Endothelial cell of umbilical vein (primary cell): ENCODE measurements at regions not wholly inside any gene's neighbourhood (a gene's known extent, or its start where the extent isn't known, plus 50 kb on each side); places are given as distances from the start of the nearest gene placed in this dataset.

ENCODE experiments used
- BruUV-seq: library from RNA; stranded (reverse); fragments of 400-500 nt; replicated peaks from 2 replicates; lab custom pipeline; 2021; lab: Mats Ljungman, UMichigan
- CTCF ChIA-PET: fragments of 300-600, 350-600 bp; sonication (Branson Sonifier 250); formaldehyde crosslinking; loops from one replicate; lab custom pipeline; 2021; ENCODE audit warnings: antibody characterized with exemption, inconsistent platforms; lab: Charles Lee
- POLR2A ChIA-PET: fragments of 300-600, 350-600 bp; sonication (Branson Sonifier 250); formaldehyde crosslinking; loops from one replicate; lab custom pipeline; 2021; ENCODE audit warnings: antibody characterized with exemption, inconsistent platforms; lab: Charles Lee
- DNase-seq: peaks from one replicate; pipeline ENCODE4 v3.0.0-alpha.2; 2011; ENCODE audit warnings: low read depth, low spot score
- FAIRE-seq: peaks from 2 replicates; lab custom pipeline; 2011; peaks lifted over from hg19 to GRCh38; lab: Jason Lieb, UNC
- H2AFZ ChIP-seq: 2 replicates; pipeline ENCODE4 v1.6.0; 2012; ENCODE audit warnings: low read depth, low read length, control low read depth, inconsistent platforms
- H3K27ac ChIP-seq: 2 replicates; pipeline ENCODE4 v1.5.1; 2011; ENCODE audit warnings: low read depth, mild to moderate bottlenecking, control low read depth, low read length, moderate library complexity; ENCODE audit not compliant: insufficient read depth
- H3K27me3 ChIP-seq, 2 experiments: 2 replicates each; pipeline versions ENCODE4 v1.6.0 to v1.6.1; 2011; ENCODE audit warnings: low read length in 2 of 2, mixed read lengths in 1 of 2; ENCODE audit not compliant: control insufficient read depth in 2 of 2, insufficient read depth in 2 of 2
- H3K36me3 ChIP-seq, 2 experiments: 2 replicates in 1 of 2; 3 replicates in 1 of 2; pipeline ENCODE4 v1.5.1; 2011; ENCODE audit warnings: low read length in 2 of 2, mild to moderate bottlenecking in 1 of 2, moderate library complexity in 1 of 2; ENCODE audit not compliant: control insufficient read depth in 2 of 2, insufficient read depth in 2 of 2; ENCODE audit errors: extremely low read depth in 1 of 2
- H3K4me1 ChIP-seq: 3 replicates; pipeline ENCODE4 v1.5.1; 2011; ENCODE audit warnings: mild to moderate bottlenecking, low read length; ENCODE audit not compliant: control insufficient read depth, insufficient read depth; ENCODE audit errors: extremely low read depth
- H3K4me2 ChIP-seq: 2 replicates; pipeline ENCODE4 v1.6.1; 2011; ENCODE audit warnings: low read length, control low read depth, mixed read lengths; ENCODE audit not compliant: insufficient read depth
- H3K4me3 ChIP-seq, 3 experiments: fragments of 200-600 bp in 1 of 3; sonication (generic), shearing (Covaris generic) in 1 of 3; replicated peaks in 1 of 3; 2 replicates each; pipeline ENCODE4 v1.5.1; 2011 to 2016; ENCODE audit warnings: control low read depth in 3 of 3, low read length in 3 of 3, mild to moderate bottlenecking in 2 of 3, inconsistent platforms in 1 of 3, low read depth in 1 of 3, moderate library complexity in 1 of 3; ENCODE audit not compliant: insufficient read depth in 1 of 3
- H3K79me2 ChIP-seq: 2 replicates; pipeline ENCODE4 v1.6.0; 2012; ENCODE audit warnings: low read length, inconsistent platforms; ENCODE audit not compliant: control insufficient read depth, insufficient read depth
- H3K9ac ChIP-seq: replicated peaks from 2 replicates; pipeline ENCODE3; 2011; ENCODE audit warnings: low read length, control low read depth; ENCODE audit not compliant: insufficient read depth; ENCODE audit errors: extremely low read depth
- H3K9me1 ChIP-seq: replicated peaks from 3 replicates; pipeline ENCODE4 v1.6.0; 2011; ENCODE audit warnings: mild to moderate bottlenecking, low read length; ENCODE audit not compliant: control insufficient read depth, insufficient read depth; ENCODE audit errors: extremely low read depth
- H3K9me3 ChIP-seq: replicated peaks from 2 replicates; pipeline ENCODE4 v1.5.1; 2012; ENCODE audit warnings: low read length, inconsistent platforms; ENCODE audit not compliant: control insufficient read depth, insufficient read depth
- H4K20me1 ChIP-seq: replicated peaks from 2 replicates; pipeline ENCODE3; 2011; ENCODE audit warnings: mild to moderate bottlenecking, low read length; ENCODE audit not compliant: control insufficient read depth, insufficient read depth; ENCODE audit errors: extremely low read depth
- EZH2 ChIP-seq: IDR thresholded peaks from 2 replicates; pipeline ENCODE4 v1.6.1; 2012; ENCODE audit warnings: borderline replicate concordance, low read depth, mild to moderate bottlenecking, moderate library complexity, low read length, inconsistent platforms; ENCODE audit not compliant: severe bottlenecking
- FOS ChIP-seq: IDR thresholded peaks from 2 replicates; pipeline ENCODE4 v1.6.1; 2011; ENCODE audit warnings: mild to moderate bottlenecking, low read length, moderate library complexity, borderline replicate concordance; ENCODE audit not compliant: insufficient read depth
- GATA2 ChIP-seq: IDR thresholded peaks from 2 replicates; pipeline ENCODE4 v1.7.0; 2011; ENCODE audit warnings: low read depth, mild to moderate bottlenecking, moderate library complexity, mixed read lengths, low read length; ENCODE audit not compliant: insufficient read length, insufficient read depth
- JUN ChIP-seq: IDR thresholded peaks from 2 replicates; pipeline ENCODE4 v1.6.1; 2011; ENCODE audit warnings: borderline replicate concordance, low read depth; ENCODE audit not compliant: insufficient read length, insufficient read depth
- MYC ChIP-seq: IDR thresholded peaks from one replicate; pipeline ENCODE4 v1.6.1; 2011; ENCODE audit warnings: mild to moderate bottlenecking, low read depth, low read length
- POLR2A ChIP-seq: IDR thresholded peaks from 2 replicates; pipeline ENCODE4 v1.6.1; 2012; ENCODE audit warnings: low read depth, mild to moderate bottlenecking, control low read depth, low read length
- POLR2AphosphoS5 ChIP-seq: IDR thresholded peaks from 2 replicates; pipeline ENCODE4 v1.6.1; 2012; ENCODE audit warnings: low read depth, mild to moderate bottlenecking, control low read depth, low read length, moderate library complexity; ENCODE audit not compliant: insufficient read depth
- dilution Hi-C: fragments of 300-500 bp; cut with MboI; formaldehyde crosslinking; loops from one replicate; pipeline ENCODE4 v1.15.0; 2019; ENCODE audit warnings: low sequenced_read_pairs; ENCODE audit not compliant: extremely low pct_ligation_motif_present
- intact Hi-C: fragments of 100-400 bp; cut with micrococcal nuclease; formaldehyde crosslinking; loops from one replicate; pipeline ENCODE4 v1.10.0; 2022
- TF ChIP-seq, protein P1 (sequence below): IDR thresholded peaks from 2 replicates; pipeline ENCODE4 v1.6.1; 2011; ENCODE audit not compliant: insufficient read depth, insufficient read length
- TF ChIP-seq, protein P2 (sequence below), 2 donors: IDR thresholded peaks; 1 replicate in 1 of 2; 2 replicates in 1 of 2; pipeline ENCODE4 v1.5.1; 2011; ENCODE audit warnings: low read length in 2 of 2, mild to moderate bottlenecking in 2 of 2, moderate library complexity in 2 of 2, control low read depth in 1 of 2, inconsistent platforms in 1 of 2, low read depth in 1 of 2; ENCODE audit not compliant: insufficient read depth in 1 of 2; ENCODE audit errors: extremely low read depth in 1 of 2

GRCh38 chr14:104320611-104321086 is 182.3 kb downstream of the KIF26A start:
- BruUV-seq, result no TSS peak

GRCh38 chr14:104321088-104321801 is 182.9 kb downstream of the KIF26A start:
- FAIRE-seq, result no peak

More at GRCh38 chr14:104320611-104321086, 182.3 kb downstream of the KIF26A start:
- TF ChIP-seq, protein P1, sequence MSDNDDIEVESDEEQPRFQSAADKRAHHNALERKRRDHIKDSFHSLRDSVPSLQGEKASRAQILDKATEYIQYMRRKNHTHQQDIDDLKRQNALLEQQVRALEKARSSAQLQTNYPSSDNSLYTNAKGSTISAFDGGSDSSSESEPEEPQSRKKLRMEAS, result no peak
- TF ChIP-seq POLR2A, result no peak
- Histone ChIP-seq H3K27me3 (no peaks in the 10 kb centered on the region), H3K4me1 (no peaks in the 10 kb centered on the region), H3K79me2 (no peaks in the 10 kb centered on the region), H3K27ac (no peak overlapping the region), H3K4me2 (no peak overlapping the region), H3K4me3 (no peak overlapping the region), H2AFZ (no peak overlapping the region), H3K9me3 (no peaks in the 10 kb centered on the region), H4K20me1 (no peaks in the 10 kb centered on the region), H3K9ac (no peak overlapping the region), H3K9me1 (no peaks in the 10 kb centered on the region), H3K36me3 (no peaks in the 10 kb centered on the region)
- CTCF ChIA-PET, result no interaction called here
- dilution Hi-C loops, result no loop called here
- POLR2A ChIA-PET, result no interaction called here
- FAIRE-seq (no peak), DNase-seq (no peak)
- intact Hi-C loops, result no loop called here

More at GRCh38 chr14:104321088-104321801, 182.9 kb downstream of the KIF26A start:
- no TSS peak for BruUV-seq
- H3K27me3 ChIP-seq, result no peaks in the 10 kb centered on the region
- dilution Hi-C loops (no loop called here), intact Hi-C loops (no loop called here)
- no peaks in the 10 kb centered on the region for H3K36me3 ChIP-seq
- no peaks in the 10 kb centered on the region for H3K4me1 ChIP-seq
- no peak overlapping the region for H3K27ac ChIP-seq
- ChIA-PET CTCF (no interaction called here), POLR2A (no interaction called here)
- DNase-seq, result no peak
- H2AFZ ChIP-seq, result no peak overlapping the region
- H3K4me3 ChIP-seq, result no peak overlapping the region
- no peaks in the 10 kb centered on the region for H3K9me1 ChIP-seq
- H3K9me3 ChIP-seq, result no peaks in the 10 kb centered on the region
- H3K9ac ChIP-seq, result no peak overlapping the region
- H3K4me2 ChIP-seq, result no peak overlapping the region
- H3K79me2 ChIP-seq, result no peaks in the 10 kb centered on the region
- no peaks in the 10 kb centered on the region for H4K20me1 ChIP-seq
- TF ChIP-seq GATA2 (no peak), POLR2AphosphoS5 (no peak), FOS (no peak), MYC (no peak), EZH2 (no peak), POLR2A (no peak), JUN (no peak)
- TF ChIP-seq, protein P1, result no peak
- TF ChIP-seq, protein P2, sequence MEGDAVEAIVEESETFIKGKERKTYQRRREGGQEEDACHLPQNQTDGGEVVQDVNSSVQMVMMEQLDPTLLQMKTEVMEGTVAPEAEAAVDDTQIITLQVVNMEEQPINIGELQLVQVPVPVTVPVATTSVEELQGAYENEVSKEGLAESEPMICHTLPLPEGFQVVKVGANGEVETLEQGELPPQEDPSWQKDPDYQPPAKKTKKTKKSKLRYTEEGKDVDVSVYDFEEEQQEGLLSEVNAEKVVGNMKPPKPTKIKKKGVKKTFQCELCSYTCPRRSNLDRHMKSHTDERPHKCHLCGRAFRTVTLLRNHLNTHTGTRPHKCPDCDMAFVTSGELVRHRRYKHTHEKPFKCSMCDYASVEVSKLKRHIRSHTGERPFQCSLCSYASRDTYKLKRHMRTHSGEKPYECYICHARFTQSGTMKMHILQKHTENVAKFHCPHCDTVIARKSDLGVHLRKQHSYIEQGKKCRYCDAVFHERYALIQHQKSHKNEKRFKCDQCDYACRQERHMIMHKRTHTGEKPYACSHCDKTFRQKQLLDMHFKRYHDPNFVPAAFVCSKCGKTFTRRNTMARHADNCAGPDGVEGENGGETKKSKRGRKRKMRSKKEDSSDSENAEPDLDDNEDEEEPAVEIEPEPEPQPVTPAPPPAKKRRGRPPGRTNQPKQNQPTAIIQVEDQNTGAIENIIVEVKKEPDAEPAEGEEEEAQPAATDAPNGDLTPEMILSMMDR (IDR thresholded peaks at IDR 0.05; ENCODE audit: extremely low read depth in 1 of 2, insufficient read depth in 1 of 2, low read depth in 1 of 2, low read length in 2 of 2), result no peak
